Peyer's patch (tissue), 4 donors: ENCODE measurements at regions not wholly inside any gene's neighbourhood (a gene's known extent, or its start where the extent isn't known, plus 50 kb on each side); places are given as distances from the start of the nearest gene placed in this dataset.

Source experiments
- CTCF ChIP-seq, 6 experiments: fragments of 450-650 bp in 4 of 6; fragments of 200-600 bp in 2 of 6; sonication (generic) in 1 of 6; IDR thresholded peaks; one replicate each; pipeline ENCODE4 v1.5.1; 2017 to 2019; ENCODE audit warnings: antibody characterized with exemption in 6 of 6, mild to moderate bottlenecking in 3 of 6, moderate library complexity in 1 of 6
- POLR2A ChIP-seq, 2 donors: fragments of 450-650 bp; IDR thresholded peaks; one replicate each; pipeline ENCODE4 v1.5.1; 2017; ENCODE audit warnings: antibody characterized with exemption in 2 of 2, mild to moderate bottlenecking in 2 of 2, moderate library complexity in 2 of 2

- TF ChIP-seq CTCF (IDR thresholded peaks at IDR 0.05) (no peak), POLR2A (IDR thresholded peaks at IDR 0.05) (no peak)
Observed at GRCh38 chr10:3455385-3456334, 283.1 kb upstream of the PITRM1 start.
